Glutamatergic neuron (in vitro differentiated cells): ENCODE measurements at regions not wholly inside any gene's neighbourhood (a gene's known extent, or its start where the extent isn't known, plus 50 kb on each side); places are given as distances from the start of the nearest gene placed in this dataset.

Experiments used
- DNase-seq: peaks from one replicate; pipeline ENCODE4 v3.0.0; 2022
- H3K27ac Mint-ChIP-seq: one replicate; pipeline ENCODE4 v1.8.0; 2020; ENCODE audit warnings: mild to moderate bottlenecking, mixed read lengths, inconsistent platforms; ENCODE audit not compliant: unreplicated experiment
- H3K27me3 Mint-ChIP-seq: one replicate; pipeline ENCODE4 v1.8.0; 2020; ENCODE audit warnings: mild to moderate bottlenecking, moderate library complexity, mixed read lengths, inconsistent platforms; ENCODE audit not compliant: unreplicated experiment
- H3K36me3 Mint-ChIP-seq: one replicate; pipeline ENCODE4 v1.8.0; 2020; ENCODE audit warnings: mild to moderate bottlenecking, mixed read lengths, inconsistent platforms; ENCODE audit not compliant: unreplicated experiment
- H3K4me1 Mint-ChIP-seq: one replicate; pipeline ENCODE4 v1.8.0; 2020; ENCODE audit warnings: mild to moderate bottlenecking, low read depth, mixed read lengths, inconsistent platforms; ENCODE audit not compliant: unreplicated experiment
- H3K4me3 Mint-ChIP-seq: one replicate; pipeline ENCODE4 v1.8.0; 2020; ENCODE audit warnings: mild to moderate bottlenecking, mixed read lengths, inconsistent platforms; ENCODE audit not compliant: unreplicated experiment
- H3K9me3 Mint-ChIP-seq: one replicate; pipeline ENCODE4 v1.8.0; 2020; ENCODE audit warnings: mild to moderate bottlenecking, moderate library complexity, mixed read lengths, inconsistent platforms; ENCODE audit not compliant: unreplicated experiment
- CTCF ChIP-seq: fragments of 200-600 bp; sonication (generic); IDR thresholded peaks from one replicate; pipeline ENCODE4 v1.5.0; 2021; ENCODE audit not compliant: partially characterized antibody, unreplicated experiment

DNA sequence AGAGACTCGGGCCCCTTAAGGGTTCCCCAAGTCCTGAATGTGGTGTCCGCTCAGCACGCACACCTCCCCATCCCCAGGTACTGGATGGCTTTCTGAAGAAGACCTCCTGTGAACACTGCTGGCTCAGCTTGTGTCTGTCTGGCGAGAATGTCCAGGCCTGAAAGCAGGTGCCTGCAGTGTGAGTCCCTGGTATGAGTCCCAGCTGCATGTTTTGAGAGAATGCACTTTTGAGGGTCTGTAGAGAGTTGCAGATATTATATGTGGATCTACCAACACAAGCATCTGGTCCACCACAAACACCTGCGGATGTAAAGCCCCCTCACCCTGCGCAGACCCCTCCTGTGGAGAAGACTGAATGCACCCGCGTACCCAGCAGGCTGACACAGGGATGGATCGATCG lies 1308.9 kb downstream of the TBC1D22A start:
- Mint-ChIP-seq H3K9me3 (peaks cover 13% of the 10 kb centered on the region), H3K27me3 (peaks cover 7% of the 10 kb centered on the region), H3K27ac (no peak overlapping the region), H3K4me1 (peaks cover 2% of the 10 kb centered on the region), H3K4me3 (no peak overlapping the region), H3K36me3 (peaks cover 11% of the 10 kb centered on the region)
- TF ChIP-seq CTCF: no peak
- no peak for DNase-seq

GRCh38 chr22:48070760-48071159 lies 1308.3 kb downstream of the TBC1D22A start:
- Mint-ChIP-seq H3K4me1 (no peaks in the 10 kb centered on the region), H3K9me3 (peaks cover 13% of the 10 kb centered on the region), H3K4me3 (no peak overlapping the region), H3K27ac (no peak overlapping the region), H3K27me3 (peaks cover 7% of the 10 kb centered on the region), H3K36me3 (peaks cover 11% of the 10 kb centered on the region)
- TF ChIP-seq CTCF: no peak
- no peak for DNase-seq

DNA sequence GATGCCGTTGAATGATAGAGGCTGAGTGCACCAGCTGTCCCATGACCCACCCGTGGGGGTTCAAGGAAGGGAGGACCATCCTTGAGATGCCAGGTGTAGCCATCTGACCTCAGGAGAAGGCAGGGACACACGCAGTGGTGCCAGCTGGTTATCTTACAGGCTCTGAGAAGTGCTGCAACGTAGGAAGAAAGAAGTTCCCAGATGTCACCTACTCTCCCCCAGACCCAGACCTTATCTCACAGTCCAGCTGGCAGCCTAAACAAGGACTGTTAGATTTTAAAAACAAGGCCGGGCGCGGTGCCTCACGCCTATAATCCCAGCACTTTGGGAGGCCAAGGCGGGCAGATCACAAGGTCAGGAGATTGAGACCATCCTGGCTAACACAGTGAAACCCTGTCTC lies 1307.6 kb downstream of the TBC1D22A start:
- H3K9me3 Mint-ChIP-seq: peaks cover 13% of the 10 kb centered on the region
- H3K4me3 Mint-ChIP-seq: no peak overlapping the region
- H3K36me3 Mint-ChIP-seq: peaks cover 9% of the 10 kb centered on the region

DNA sequence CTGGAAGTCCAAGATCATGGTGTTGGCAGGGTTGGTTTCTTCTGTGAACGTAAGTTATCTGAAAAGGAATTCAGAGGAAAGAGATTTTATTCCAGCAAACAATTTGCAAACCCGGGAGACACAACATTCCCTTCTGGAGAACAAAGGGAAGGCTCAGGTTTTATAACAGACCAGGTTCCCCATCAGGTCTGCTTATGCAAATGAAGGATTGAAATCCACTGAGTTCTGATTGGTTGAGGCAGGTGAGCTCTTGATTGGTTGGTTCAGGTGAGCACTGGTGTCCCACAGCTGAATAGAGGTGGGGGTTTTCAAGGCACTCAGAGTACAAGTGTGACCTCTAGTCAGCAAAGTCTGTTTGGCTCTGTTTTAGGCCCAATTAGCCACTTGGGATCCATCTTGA lies 1306.8 kb downstream of the TBC1D22A start:
- peaks cover 4% of the 10 kb centered on the region for H3K36me3 Mint-ChIP-seq
- no peaks in the 10 kb centered on the region for H3K4me1 Mint-ChIP-seq
- TF ChIP-seq CTCF: no peak

More for the DNA sequence above, 1307.6 kb downstream of the TBC1D22A start:
- no peak for DNase-seq
- Mint-ChIP-seq H3K27ac (no peak overlapping the region), H3K4me1 (no peaks in the 10 kb centered on the region), H3K27me3 (peaks cover 6% of the 10 kb centered on the region)
- TF ChIP-seq CTCF: no peak

GRCh38 chr22:48068323-48068885 lies 1306.0 kb downstream of the TBC1D22A start:
- Mint-ChIP-seq H3K9me3 (peaks cover 10% of the 10 kb centered on the region), H3K27ac (no peak overlapping the region), H3K36me3 (no peaks in the 10 kb centered on the region), H3K4me3 (no peak overlapping the region), H3K27me3 (peaks cover under 1% of the 10 kb centered on the region), H3K4me1 (no peaks in the 10 kb centered on the region)
- no peak for DNase-seq
- TF ChIP-seq CTCF: no peak

More for the DNA sequence above, 1306.8 kb downstream of the TBC1D22A start:
- peaks cover 10% of the 10 kb centered on the region for H3K9me3 Mint-ChIP-seq
- H3K4me3 Mint-ChIP-seq: no peak overlapping the region
- no peak overlapping the region for H3K27ac Mint-ChIP-seq
- DNase-seq: no peak
- peaks cover 3% of the 10 kb centered on the region for H3K27me3 Mint-ChIP-seq
